NCI-H226 (cell line): ENCODE measurements at regions not wholly inside any gene's neighbourhood (a gene's known extent, or its start where the extent isn't known, plus 50 kb on each side); places are given as distances from the start of the nearest gene placed in this dataset.
A peak's percentile ranks its signal among the peaks of the same experiment; 100 is the strongest.

Experiments used
- DNase-seq: peaks from one replicate; pipeline ENCODE4 v3.0.0-alpha.2; 2015

- no peak for DNase-seq
Observed at GRCh38 chr11:109974523-109974922, 118.7 kb upstream of the ZC3H12C start.

GRCh38 chr11:109978895-109979294 lies 114.3 kb upstream of the ZC3H12C start:
- DNase-seq: no peak

GRCh38 chr11:109981031-109981636 lies 112.1 kb upstream of the ZC3H12C start:
- no peak for DNase-seq

- DNase-seq: no peak
Observed at GRCh38 chr11:109983358-109983757, 109.8 kb upstream of the ZC3H12C start.

- no peak for DNase-seq
Observed at GRCh38 chr11:109984634-109985289, 108.4 kb upstream of the ZC3H12C start.

- no peak for DNase-seq
Observed at GRCh38 chr11:109986488-109986887, 106.7 kb upstream of the ZC3H12C start.

GRCh38 chr11:109991835-109992234 lies 101.4 kb upstream of the ZC3H12C start:
- no peak for DNase-seq

GRCh38 chr11:109993786-109994185 lies 99.4 kb upstream of the ZC3H12C start:
- peak; percentile 3 for DNase-seq

GRCh38 chr11:109994907-109995306 lies 98.3 kb upstream of the ZC3H12C start:
- DNase-seq: no peak

- DNase-seq: no peak
Observed at GRCh38 chr11:109996060-109996459, 97.1 kb upstream of the ZC3H12C start.

- DNase-seq: no peak
Observed at GRCh38 chr11:109998921-109999320, 94.3 kb upstream of the ZC3H12C start.

- peak; percentile 17 for DNase-seq
Observed at GRCh38 chr11:110000031-110000502, 93.1 kb upstream of the ZC3H12C start.

- DNase-seq: no peak
Observed at GRCh38 chr11:110000850-110001249, 92.3 kb upstream of the ZC3H12C start.

- no peak for DNase-seq
Observed at GRCh38 chr11:110003426-110003825, 89.8 kb upstream of the ZC3H12C start.

- DNase-seq: no peak
Observed at GRCh38 chr11:110011595-110011994, 81.6 kb upstream of the ZC3H12C start.

GRCh38 chr11:110015695-110016094 lies 77.5 kb upstream of the ZC3H12C start:
- no peak for DNase-seq

GRCh38 chr11:110019675-110020074 lies 73.5 kb upstream of the ZC3H12C start:
- DNase-seq: no peak

- DNase-seq: no peak
Observed at GRCh38 chr11:110022548-110022947, 70.6 kb upstream of the ZC3H12C start.

GRCh38 chr11:110023711-110024110 lies 69.5 kb upstream of the ZC3H12C start:
- DNase-seq: no peak

GRCh38 chr11:110026858-110027626 lies 66.2 kb upstream of the ZC3H12C start:
- DNase-seq: no peak

GRCh38 chr11:110027627-110028371 lies 65.4 kb upstream of the ZC3H12C start:
- no peak for DNase-seq

GRCh38 chr11:110028921-110029320 lies 64.3 kb upstream of the ZC3H12C start:
- DNase-seq: no peak

GRCh38 chr11:110029714-110030113 lies 63.5 kb upstream of the ZC3H12C start:
- no peak for DNase-seq
